IMR-90 (cell line): ENCODE measurements at regions not wholly inside any gene's neighbourhood (a gene's known extent, or its start where the extent isn't known, plus 50 kb on each side); places are given as distances from the start of the nearest gene placed in this dataset.

Source experiments
- ATAC-seq: fragments of 200-7000 bp; cut with Tn5 transposase; 2 replicates; pipeline ENCODE4 v1.9.1; 2020; ENCODE audit warnings: low read depth, mild to moderate bottlenecking, moderate library complexity
- BruUV-seq: library from RNA; stranded (reverse); fragments of 400-500 nt; replicated peaks from 2 replicates; lab custom pipeline; 2021; lab: Mats Ljungman, UMichigan
- CTCF ChIA-PET: fragments of 300-600 bp; formaldehyde crosslinking; extraction: SDS; loops from one replicate; lab custom pipeline; 2021; ENCODE audit warnings: antibody characterized with exemption; lab: Yijun Ruan, JAX
- POLR2A ChIA-PET: fragments of 300-600 bp; sonication (Branson Sonifier 250); formaldehyde crosslinking; loops from one replicate; lab custom pipeline; 2022; ENCODE audit warnings: antibody characterized with exemption; ENCODE audit not compliant: unreplicated experiment; lab: Charles Lee
- DNase-seq: peaks from one replicate; pipeline ENCODE4 v3.0.0; 2013
- H2AFZ ChIP-seq: replicated peaks from 2 replicates; pipeline ENCODE3; 2013; ENCODE audit warnings: low read length, mild to moderate bottlenecking; ENCODE audit not compliant: poor library complexity
- H2AK5ac ChIP-seq: 2 replicates; pipeline ENCODE4 v1.6.1; 2013; ENCODE audit warnings: low read depth, low read length, inconsistent platforms
- H2AK9ac ChIP-seq: replicated peaks from 2 replicates; pipeline ENCODE3; 2013; ENCODE audit warnings: mild to moderate bottlenecking, low read depth, low read length, moderate library complexity; ENCODE audit not compliant: poor library complexity
- H2BK120ac ChIP-seq: 2 replicates; pipeline ENCODE4 v1.6.1; 2013; ENCODE audit warnings: low read depth, low read length, inconsistent platforms
- H2BK15ac ChIP-seq: 3 replicates; pipeline ENCODE4 v1.6.1; 2013; ENCODE audit warnings: low read depth, low read length, inconsistent platforms
- H2BK20ac ChIP-seq: 2 replicates; pipeline ENCODE4 v1.6.1; 2013; ENCODE audit warnings: low read depth, mild to moderate bottlenecking, inconsistent platforms, low read length, moderate library complexity
- H2BK5ac ChIP-seq: 2 replicates; pipeline ENCODE4 v1.6.1; 2013; ENCODE audit warnings: mild to moderate bottlenecking, low read depth, low read length, inconsistent platforms; ENCODE audit not compliant: poor library complexity, severe bottlenecking
- H3K14ac ChIP-seq: replicated peaks from 2 replicates; pipeline ENCODE4 v1.6.1; 2013; ENCODE audit warnings: low read depth, low read length, inconsistent platforms
- H3K18ac ChIP-seq: 2 replicates; pipeline ENCODE4 v1.6.1; 2013; ENCODE audit warnings: low read depth, low read length, control low read depth
- H3K23ac ChIP-seq: 2 replicates; pipeline ENCODE4 v1.6.1; 2013; ENCODE audit warnings: low read depth, low read length, inconsistent platforms
- H3K27ac ChIP-seq: 2 replicates; pipeline ENCODE4 v1.5.1; 2013; ENCODE audit warnings: mild to moderate bottlenecking, control low read depth, low read length; ENCODE audit not compliant: insufficient read depth
- H3K27me3 ChIP-seq: 2 replicates; pipeline ENCODE4 v1.6.1; 2013; ENCODE audit warnings: low read length; ENCODE audit not compliant: control insufficient read depth, insufficient read depth
- H3K36me3 ChIP-seq: 2 replicates; pipeline ENCODE4 v1.6.1; 2013; ENCODE audit warnings: low read length, mixed read lengths; ENCODE audit not compliant: control insufficient read depth, insufficient read depth
- H3K4ac ChIP-seq: 2 replicates; pipeline ENCODE4 v1.6.1; 2013; ENCODE audit warnings: low read depth, low read length, inconsistent platforms
- H3K4me1 ChIP-seq: 2 replicates; pipeline ENCODE4 v1.6.1; 2013; ENCODE audit warnings: low read length, mixed read lengths; ENCODE audit not compliant: control insufficient read depth, insufficient read depth
- H3K4me2 ChIP-seq: 2 replicates; pipeline ENCODE4 v1.6.1; 2013; ENCODE audit warnings: low read depth, mild to moderate bottlenecking, control low read depth, low read length, moderate library complexity
- H3K4me3 ChIP-seq: 2 replicates; pipeline ENCODE4 v1.5.1; 2013; ENCODE audit warnings: low read depth, mild to moderate bottlenecking, control low read depth, low read length, moderate library complexity; ENCODE audit not compliant: insufficient read depth
- H3K56ac ChIP-seq: 2 replicates; pipeline ENCODE4 v1.6.1; 2013; ENCODE audit warnings: low read length, inconsistent platforms; ENCODE audit not compliant: insufficient read depth; ENCODE audit errors: extremely low read depth
- H3K79me1 ChIP-seq, 2 experiments: 2 replicates each; pipeline ENCODE4 v1.6.1; 2013; ENCODE audit warnings: low read length in 2 of 2, inconsistent platforms in 1 of 2, low read depth in 1 of 2
- H3K9ac ChIP-seq: 2 replicates; pipeline ENCODE4 v1.6.1; 2013; ENCODE audit warnings: low read depth, low read length, control low read depth
- H3K9me1 ChIP-seq: 2 replicates; pipeline ENCODE4 v1.6.1; 2013; ENCODE audit warnings: low read length, inconsistent platforms; ENCODE audit not compliant: insufficient read depth
- H3K9me3 ChIP-seq: 2 replicates; pipeline ENCODE4 v1.6.1; 2013; ENCODE audit warnings: low read length; ENCODE audit not compliant: control insufficient read depth, insufficient read depth
- H4K20me1 ChIP-seq: 2 replicates; pipeline ENCODE4 v1.6.1; 2013; ENCODE audit warnings: low read length, inconsistent platforms; ENCODE audit not compliant: insufficient read depth
- H4K5ac ChIP-seq: 2 replicates; pipeline ENCODE4 v1.6.1; 2013; ENCODE audit warnings: mild to moderate bottlenecking, low read depth, low read length, control low read depth
- H4K8ac ChIP-seq, 2 experiments: 2 replicates each; pipeline ENCODE4 v1.6.1; 2013; ENCODE audit warnings: low read depth in 2 of 2, low read length in 2 of 2, control low read depth in 1 of 2, inconsistent platforms in 1 of 2
- H4K91ac ChIP-seq: 2 replicates; pipeline ENCODE4 v1.6.1; 2013; ENCODE audit warnings: low read depth, low read length, inconsistent platforms; ENCODE audit not compliant: insufficient read depth
- CEBPB ChIP-seq: IDR thresholded peaks from 2 replicates; pipeline ENCODE4 v1.6.1; 2012; ENCODE audit warnings: low read depth, low read length, improper control_type of control experiment
- ELK1 ChIP-seq: fragments of 150-350 bp; IDR thresholded peaks from 2 replicates; pipeline ENCODE4 v1.6.1; 2016; ENCODE audit warnings: low read depth, mild to moderate bottlenecking, low read length, moderate library complexity, borderline replicate concordance
- FOS ChIP-seq: fragments of 150-350 bp; IDR thresholded peaks from 2 replicates; pipeline ENCODE4 v1.6.1; 2016; ENCODE audit warnings: low read depth, low read length
- RFX5 ChIP-seq: IDR thresholded peaks from 2 replicates; pipeline ENCODE4 v1.8.0; 2012; ENCODE audit warnings: low read depth, mild to moderate bottlenecking, low read length, moderate library complexity
- USF2 ChIP-seq: fragments of 150-350 bp; IDR thresholded peaks from 2 replicates; pipeline ENCODE4 v1.6.1; 2017; ENCODE audit warnings: mild to moderate bottlenecking, antibody characterized with exemption, low read length, low read depth
- WGBS, 2 experiments: methylation state at CpG; one replicate each; pipeline versions ENCODE4 v1.1.5 to v1.1.7; 2013; ENCODE audit warnings: missing lambda C conversion rate in 2 of 2; ENCODE audit not compliant: insufficient read length in 1 of 2; ENCODE audit errors: extremely low coverage in 2 of 2; 5-methylcytosine and 5-hydroxymethylcytosine counted together
- dilution Hi-C: fragments of 300-500 bp; cut with HindIII; formaldehyde crosslinking; loops from one replicate; pipeline ENCODE4 v1.14.3; 2018; ENCODE audit warnings: low sequenced_read_pairs; ENCODE audit not compliant: unreplicated experiment
- in situ Hi-C: fragments of 300-500 bp; cut with MboI; formaldehyde crosslinking; loops from 3 replicates; pipeline ENCODE4 v1.14.3; 2019; ENCODE audit warnings: low sequenced_read_pairs, inconsistent platforms, mixed read lengths
- intact Hi-C: fragments of 100-400 bp; cut with micrococcal nuclease; formaldehyde crosslinking; loops from 2 replicates; pipeline ENCODE4 v1.10.0; 2022

- Histone ChIP-seq H3K4me2 (no peak overlapping the region), H2BK15ac (no peak overlapping the region), H4K91ac (no peak overlapping the region), H3K9ac (no peak overlapping the region), H3K27me3 (no peaks in the 10 kb centered on the region), H3K9me1 (no peaks in the 10 kb centered on the region), H3K27ac (no peak overlapping the region), H3K56ac (no peak overlapping the region), H2AK5ac (no peak overlapping the region), H3K18ac (no peak overlapping the region), H3K4me1 (no peaks in the 10 kb centered on the region), H2BK120ac (no peak overlapping the region), H3K23ac (no peak overlapping the region), H4K20me1 (no peaks in the 10 kb centered on the region), H3K4me3 (no peak overlapping the region), H4K8ac (no peak overlapping the region), H3K14ac (no peak overlapping the region), H2BK5ac (no peak overlapping the region), H2BK20ac (no peak overlapping the region), H3K9me3 (peaks cover 5% of the 10 kb centered on the region), H3K36me3 (no peaks in the 10 kb centered on the region), H4K5ac (no peak overlapping the region), H3K4ac (no peak overlapping the region), H2AFZ (no peak overlapping the region), H3K79me1 (no peaks in the 10 kb centered on the region), H2AK9ac (no peak overlapping the region)
- no peak for TF ChIP-seq USF2
- TF ChIP-seq ELK1: no peak
- no peak for TF ChIP-seq CEBPB
- no peak for TF ChIP-seq FOS
- TF ChIP-seq RFX5: no peak
- dilution Hi-C loops (no loop called here), intact Hi-C loops (no loop called here), in situ Hi-C loops (no loop called here)
- ATAC-seq (no peak), DNase-seq (no peak)
- WGBS, 2 experiments: no CpG with 5 or more reads among the region's 1 CpG
- CTCF ChIA-PET: no interaction called here
- no TSS peak for BruUV-seq
- POLR2A ChIA-PET: no interaction called here
Measured at GRCh38 chr18:42364766-42365165, 409.7 kb downstream of the PIK3C3 start.
